ENCODE measurements at regions not wholly inside any gene's neighbourhood (a gene's known extent, or its start where the extent isn't known, plus 50 kb on each side); places are given as distances from the start of the nearest gene placed in this dataset.

- H3K27ac ChIP-seq (ENCODE audit: low read depth in 2 of 2, low read length in 2 of 2): no peak overlapping the region
Measured at GRCh38 chr22:48551061-48551460, 1276.6 kb downstream of the BRD1 start.

DNA sequence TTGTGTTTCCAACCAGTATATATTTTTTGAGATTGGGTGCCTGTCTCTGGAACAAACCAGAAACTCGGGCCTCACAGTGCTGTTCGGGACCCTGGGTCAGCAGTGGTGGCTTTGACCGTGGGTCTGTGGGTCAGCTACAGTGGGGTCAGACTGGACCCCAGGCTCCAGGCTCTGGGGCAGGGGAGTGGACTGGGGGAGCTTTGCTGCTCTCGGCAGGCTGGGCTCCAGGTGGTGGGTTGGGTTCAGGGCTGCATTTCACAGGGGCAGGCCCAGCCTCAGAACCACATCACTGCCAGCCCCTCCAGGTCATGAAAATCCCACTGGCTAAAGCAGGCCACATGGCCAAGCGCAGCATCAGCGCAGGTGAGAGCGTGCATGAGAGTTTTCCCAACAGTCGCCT lies 1279.3 kb downstream of the BRD1 start:
- H3K36me3 ChIP-seq (ENCODE audit: control insufficient read depth in 2 of 2, insufficient read depth in 2 of 2, low read length in 2 of 2): no peaks in the 10 kb centered on the region
- no peak overlapping the region for H3K9ac ChIP-seq (ENCODE audit: low read depth in 1 of 2, low read length in 2 of 2)
- no peak overlapping the region for H3K27ac ChIP-seq (ENCODE audit: low read depth in 2 of 2, low read length in 2 of 2)
- no peak overlapping the region for H3K4me3 ChIP-seq (ENCODE audit: low read length in 2 of 2)
- no peaks in the 10 kb centered on the region for H3K4me1 ChIP-seq (ENCODE audit: control insufficient read depth in 2 of 2, insufficient read depth in 2 of 2, low read length in 2 of 2)
- no peaks in the 10 kb centered on the region for H3K9me3 ChIP-seq (ENCODE audit: control insufficient read depth in 2 of 2, low read length in 2 of 2)
- no peaks in the 10 kb centered on the region for H3K27me3 ChIP-seq (ENCODE audit: control insufficient read depth in 2 of 2, insufficient read depth in 2 of 2, low read length in 2 of 2)

More at GRCh38 chr22:48551061-48551460, 1276.6 kb downstream of the BRD1 start:
- Histone ChIP-seq H3K9ac (ENCODE audit: low read depth in 1 of 2, low read length in 2 of 2) (no peak overlapping the region), H3K27me3 (ENCODE audit: control insufficient read depth in 2 of 2, insufficient read depth in 2 of 2, low read length in 2 of 2) (no peaks in the 10 kb centered on the region), H3K4me1 (ENCODE audit: control insufficient read depth in 2 of 2, insufficient read depth in 2 of 2, low read length in 2 of 2) (no peaks in the 10 kb centered on the region), H3K9me3 (ENCODE audit: control insufficient read depth in 2 of 2, low read length in 2 of 2) (no peaks in the 10 kb centered on the region), H3K4me3 (ENCODE audit: low read length in 2 of 2) (no peak overlapping the region), H3K36me3 (ENCODE audit: control insufficient read depth in 2 of 2, insufficient read depth in 2 of 2, low read length in 2 of 2) (no peaks in the 10 kb centered on the region)

GRCh38 chr22:48547971-48548370 lies 1279.7 kb downstream of the BRD1 start:
- H3K4me1 ChIP-seq (ENCODE audit: control insufficient read depth in 2 of 2, insufficient read depth in 2 of 2, low read length in 2 of 2): no peaks in the 10 kb centered on the region
- no peak overlapping the region for H3K9ac ChIP-seq (ENCODE audit: low read depth in 1 of 2, low read length in 2 of 2)
- H3K9me3 ChIP-seq (ENCODE audit: control insufficient read depth in 2 of 2, low read length in 2 of 2): no peaks in the 10 kb centered on the region
- H3K27ac ChIP-seq (ENCODE audit: low read depth in 2 of 2, low read length in 2 of 2): no peak overlapping the region
- no peaks in the 10 kb centered on the region for H3K36me3 ChIP-seq (ENCODE audit: control insufficient read depth in 2 of 2, insufficient read depth in 2 of 2, low read length in 2 of 2)
- no peak overlapping the region for H3K4me3 ChIP-seq (ENCODE audit: low read length in 2 of 2)
- no peaks in the 10 kb centered on the region for H3K27me3 ChIP-seq (ENCODE audit: control insufficient read depth in 2 of 2, insufficient read depth in 2 of 2, low read length in 2 of 2)

GRCh38 chr22:48546653-48547424 lies 1280.8 kb downstream of the BRD1 start:
- Histone ChIP-seq H3K27me3 (ENCODE audit: control insufficient read depth in 2 of 2, insufficient read depth in 2 of 2, low read length in 2 of 2) (no peaks in the 10 kb centered on the region), H3K9me3 (ENCODE audit: control insufficient read depth in 2 of 2, low read length in 2 of 2) (no peaks in the 10 kb centered on the region), H3K4me1 (ENCODE audit: control insufficient read depth in 2 of 2, insufficient read depth in 2 of 2, low read length in 2 of 2) (no peaks in the 10 kb centered on the region), H3K27ac (ENCODE audit: low read depth in 2 of 2, low read length in 2 of 2) (no peak overlapping the region), H3K4me3 (ENCODE audit: low read length in 2 of 2) (no peak overlapping the region), H3K36me3 (ENCODE audit: control insufficient read depth in 2 of 2, insufficient read depth in 2 of 2, low read length in 2 of 2) (no peaks in the 10 kb centered on the region), H3K9ac (ENCODE audit: low read depth in 1 of 2, low read length in 2 of 2) (no peak overlapping the region)

- no peaks in the 10 kb centered on the region for H3K4me1 ChIP-seq (ENCODE audit: control insufficient read depth in 2 of 2, insufficient read depth in 2 of 2, low read length in 2 of 2)
- H3K9ac ChIP-seq (ENCODE audit: low read depth in 1 of 2, low read length in 2 of 2): no peak overlapping the region
- no peak overlapping the region for H3K4me3 ChIP-seq (ENCODE audit: low read length in 2 of 2)
- no peaks in the 10 kb centered on the region for H3K27me3 ChIP-seq (ENCODE audit: control insufficient read depth in 2 of 2, insufficient read depth in 2 of 2, low read length in 2 of 2)
- no peaks in the 10 kb centered on the region for H3K36me3 ChIP-seq (ENCODE audit: control insufficient read depth in 2 of 2, insufficient read depth in 2 of 2, low read length in 2 of 2)
- no peak overlapping the region for H3K27ac ChIP-seq (ENCODE audit: low read depth in 2 of 2, low read length in 2 of 2)
- H3K9me3 ChIP-seq (ENCODE audit: control insufficient read depth in 2 of 2, low read length in 2 of 2): no peaks in the 10 kb centered on the region
Measured at GRCh38 chr22:48545987-48546386, 1281.7 kb downstream of the BRD1 start.

DNA sequence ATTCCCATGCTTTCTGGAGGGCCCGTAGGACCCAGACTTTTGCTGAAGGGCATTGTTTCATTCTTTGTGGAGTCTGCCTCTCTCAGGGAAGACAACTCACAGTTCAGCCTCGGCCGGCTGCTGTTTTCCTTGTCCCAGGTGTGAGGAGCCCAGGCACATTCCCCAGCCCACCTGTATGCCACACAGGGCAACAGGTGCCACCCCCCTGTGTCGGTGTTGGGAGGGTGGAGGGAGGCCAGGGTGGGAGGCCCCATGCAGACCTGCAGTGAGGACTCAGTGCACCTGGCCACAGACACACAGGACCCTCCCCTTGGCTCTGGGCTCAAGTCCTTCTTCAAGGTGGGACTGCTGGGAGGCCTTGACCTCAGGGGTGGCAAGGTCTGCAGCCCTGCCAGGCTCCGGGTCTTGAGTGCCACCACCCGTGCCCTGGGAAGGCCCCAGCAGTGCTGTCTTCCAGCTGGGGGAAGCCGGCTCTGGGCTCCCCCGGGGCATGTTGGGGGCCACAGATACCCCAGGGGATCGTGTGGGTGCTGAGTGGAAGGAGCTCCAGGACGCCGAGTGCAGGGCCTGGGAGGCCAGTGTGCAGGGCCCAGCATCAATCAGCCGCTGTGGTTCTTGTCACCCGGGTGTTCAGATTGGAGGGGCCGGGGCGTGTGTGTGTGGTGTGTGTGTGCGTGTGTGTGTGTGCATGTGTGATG lies 1286.1 kb downstream of the BRD1 start:
- Histone ChIP-seq H3K27ac (ENCODE audit: low read depth in 2 of 2, low read length in 2 of 2) (no peak overlapping the region), H3K36me3 (ENCODE audit: control insufficient read depth in 2 of 2, insufficient read depth in 2 of 2, low read length in 2 of 2) (no peaks in the 10 kb centered on the region), H3K4me1 (ENCODE audit: control insufficient read depth in 2 of 2, insufficient read depth in 2 of 2, low read length in 2 of 2) (no peaks in the 10 kb centered on the region), H3K9ac (ENCODE audit: low read depth in 1 of 2, low read length in 2 of 2) (no peak overlapping the region), H3K27me3 (ENCODE audit: control insufficient read depth in 2 of 2, insufficient read depth in 2 of 2, low read length in 2 of 2) (no peaks in the 10 kb centered on the region), H3K9me3 (ENCODE audit: control insufficient read depth in 2 of 2, low read length in 2 of 2) (no peaks in the 10 kb centered on the region), H3K4me3 (ENCODE audit: low read length in 2 of 2) (no peak overlapping the region)

- Histone ChIP-seq H3K27me3 (ENCODE audit: control insufficient read depth in 2 of 2, insufficient read depth in 2 of 2, low read length in 2 of 2) (no peaks in the 10 kb centered on the region), H3K36me3 (ENCODE audit: control insufficient read depth in 2 of 2, insufficient read depth in 2 of 2, low read length in 2 of 2) (no peaks in the 10 kb centered on the region), H3K9me3 (ENCODE audit: control insufficient read depth in 2 of 2, low read length in 2 of 2) (no peaks in the 10 kb centered on the region), H3K4me1 (ENCODE audit: control insufficient read depth in 2 of 2, insufficient read depth in 2 of 2, low read length in 2 of 2) (no peaks in the 10 kb centered on the region), H3K9ac (ENCODE audit: low read depth in 1 of 2, low read length in 2 of 2) (no peak overlapping the region), H3K27ac (ENCODE audit: low read depth in 2 of 2, low read length in 2 of 2) (no peak overlapping the region), H3K4me3 (ENCODE audit: low read length in 2 of 2) (no peak overlapping the region)
Measured at GRCh38 chr22:48539261-48539660, 1288.4 kb downstream of the BRD1 start.

DNA sequence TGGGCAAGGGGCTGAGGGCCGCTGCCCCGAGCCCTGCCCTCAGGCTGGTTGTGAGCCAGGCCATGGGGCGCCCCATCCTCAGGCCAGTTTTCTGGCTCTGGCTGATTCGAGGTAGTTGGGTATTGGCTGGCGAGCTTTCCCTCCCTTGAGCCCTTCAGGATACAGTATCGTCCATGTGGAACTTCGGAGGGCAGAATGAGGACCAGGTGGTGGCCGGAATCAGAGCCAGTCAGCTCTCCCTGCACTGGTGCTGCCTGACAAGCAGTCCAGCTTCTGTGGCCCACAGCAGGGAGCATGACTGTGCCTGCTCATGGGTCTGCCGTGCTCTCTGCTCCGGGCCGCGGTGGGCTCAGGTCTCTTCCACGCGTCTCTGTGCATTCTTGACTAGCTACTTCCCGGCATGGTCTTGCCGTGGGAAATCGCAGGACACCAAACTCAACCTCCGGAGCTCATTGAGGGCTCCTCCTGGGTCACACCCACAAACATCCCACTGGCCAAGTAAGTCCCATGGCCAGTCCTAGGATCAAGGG lies 1289.3 kb downstream of the BRD1 start:
- no peaks in the 10 kb centered on the region for H3K27me3 ChIP-seq (ENCODE audit: control insufficient read depth in 2 of 2, insufficient read depth in 2 of 2, low read length in 2 of 2)

DNA sequence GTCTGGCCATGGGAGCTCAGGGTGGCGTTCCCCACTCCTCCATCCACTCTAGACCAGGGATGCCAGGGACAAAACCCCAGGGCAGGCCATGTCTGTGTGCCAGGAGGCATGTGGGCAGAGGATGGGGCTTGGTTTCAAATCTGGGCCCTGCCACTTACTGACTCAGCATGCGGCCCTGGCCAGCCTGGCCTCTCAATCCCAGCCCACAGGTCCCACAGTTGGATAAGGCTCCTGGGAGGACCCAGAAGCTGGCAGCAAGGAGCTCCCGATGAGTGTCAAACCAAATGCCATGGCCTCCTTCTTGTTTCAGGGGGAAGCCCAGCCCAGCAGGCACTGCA lies 1290.4 kb downstream of the BRD1 start:
- no peaks in the 10 kb centered on the region for H3K4me1 ChIP-seq (ENCODE audit: control insufficient read depth in 2 of 2, insufficient read depth in 2 of 2, low read length in 2 of 2)

More for the DNA sequence above, 1289.3 kb downstream of the BRD1 start:
- H3K4me3 ChIP-seq (ENCODE audit: low read length in 2 of 2): no peak overlapping the region
- H3K4me1 ChIP-seq (ENCODE audit: control insufficient read depth in 2 of 2, insufficient read depth in 2 of 2, low read length in 2 of 2): no peaks in the 10 kb centered on the region
- no peaks in the 10 kb centered on the region for H3K9me3 ChIP-seq (ENCODE audit: control insufficient read depth in 2 of 2, low read length in 2 of 2)
- H3K27ac ChIP-seq (ENCODE audit: low read depth in 2 of 2, low read length in 2 of 2): no peak overlapping the region
- H3K36me3 ChIP-seq (ENCODE audit: control insufficient read depth in 2 of 2, insufficient read depth in 2 of 2, low read length in 2 of 2): no peaks in the 10 kb centered on the region
- H3K9ac ChIP-seq (ENCODE audit: low read depth in 1 of 2, low read length in 2 of 2): no peak overlapping the region

GRCh38 chr22:48536541-48537342 lies 1290.9 kb downstream of the BRD1 start:
- Histone ChIP-seq H3K4me1 (ENCODE audit: control insufficient read depth in 2 of 2, insufficient read depth in 2 of 2, low read length in 2 of 2) (no peaks in the 10 kb centered on the region), H3K27me3 (ENCODE audit: control insufficient read depth in 2 of 2, insufficient read depth in 2 of 2, low read length in 2 of 2) (no peaks in the 10 kb centered on the region), H3K27ac (ENCODE audit: low read depth in 2 of 2, low read length in 2 of 2) (no peak overlapping the region), H3K4me3 (ENCODE audit: low read length in 2 of 2) (no peak overlapping the region), H3K9ac (ENCODE audit: low read depth in 1 of 2, low read length in 2 of 2) (no peak overlapping the region), H3K36me3 (ENCODE audit: control insufficient read depth in 2 of 2, insufficient read depth in 2 of 2, low read length in 2 of 2) (no peaks in the 10 kb centered on the region), H3K9me3 (ENCODE audit: control insufficient read depth in 2 of 2, low read length in 2 of 2) (no peaks in the 10 kb centered on the region)

More for the DNA sequence above, 1290.4 kb downstream of the BRD1 start:
- no peak overlapping the region for H3K27ac ChIP-seq (ENCODE audit: low read depth in 2 of 2, low read length in 2 of 2)
- no peaks in the 10 kb centered on the region for H3K9me3 ChIP-seq (ENCODE audit: control insufficient read depth in 2 of 2, low read length in 2 of 2)
- H3K4me3 ChIP-seq (ENCODE audit: low read length in 2 of 2): no peak overlapping the region
- H3K36me3 ChIP-seq (ENCODE audit: control insufficient read depth in 2 of 2, insufficient read depth in 2 of 2, low read length in 2 of 2): no peaks in the 10 kb centered on the region
- no peaks in the 10 kb centered on the region for H3K27me3 ChIP-seq (ENCODE audit: control insufficient read depth in 2 of 2, insufficient read depth in 2 of 2, low read length in 2 of 2)
- no peak overlapping the region for H3K9ac ChIP-seq (ENCODE audit: low read depth in 1 of 2, low read length in 2 of 2)
